K562 (cell line): ENCODE measurements at regions not wholly inside any gene's neighbourhood (a gene's known extent, or its start where the extent isn't known, plus 50 kb on each side); places are given as distances from the start of the nearest gene placed in this dataset.

ENCODE experiments used
- ATF1 ChIP-seq, 2 experiments: fragments of 450-650 bp in 1 of 2; IDR thresholded peaks; 2 replicates each; pipeline ENCODE4 v1.6.1; 2016; ENCODE audit warnings: missing compliant biosample characterization in 1 of 2, missing genetic modification characterization in 1 of 2
- DNMT1 ChIP-seq: fragments of 450-650 bp; IDR thresholded peaks from 2 replicates; pipeline ENCODE4 v1.6.1; 2016; ENCODE audit warnings: antibody characterized with exemption, mild to moderate bottlenecking
- FOXJ2 ChIP-seq: fragments of 200-800 bp; sonication (Bioruptor generic); IDR thresholded peaks from 2 replicates; pipeline ENCODE4 v1.6.1; 2016; ENCODE audit warnings: missing genetic modification characterization, missing compliant biosample characterization
- HES1 ChIP-seq: fragments of 450-650 bp; IDR thresholded peaks from 2 replicates; pipeline ENCODE4 v1.6.1; 2016; ENCODE audit warnings: low read depth, mild to moderate bottlenecking, moderate library complexity
- KLF1 ChIP-seq: fragments of 450-650 bp; IDR thresholded peaks from 2 replicates; pipeline ENCODE4 v1.6.1; 2016; ENCODE audit warnings: missing genetic modification characterization, missing compliant biosample characterization
- MITF ChIP-seq: IDR thresholded peaks from 2 replicates; pipeline ENCODE4 v1.6.1; 2014; ENCODE audit warnings: antibody characterized with exemption
- PKNOX1 ChIP-seq: fragments of 450-650 bp; IDR thresholded peaks from 2 replicates; pipeline ENCODE4 v1.6.1; 2016
- SRSF7 ChIP-seq: fragments of 200-400 bp; formaldehyde crosslinking; optimal IDR thresholded peaks from 2 replicates; pipeline ENCODE3; 2017; ENCODE audit warnings: mild to moderate bottlenecking, low read depth, low read length
- ZBTB34 ChIP-seq: fragments of 250-450 bp; sonication (Bioruptor Pico); IDR thresholded peaks from 2 replicates; pipeline ENCODE4 v1.8.0; 2021; ENCODE audit warnings: mild to moderate bottlenecking, moderate library complexity
- ZNF311 ChIP-seq: fragments of 250-450 bp; sonication (Bioruptor Pico); IDR thresholded peaks from 2 replicates; pipeline ENCODE4 v1.4.0; 2020; ENCODE audit warnings: mild to moderate bottlenecking, moderate library complexity
- ZNF41 ChIP-seq: fragments of 250-450 bp; sonication (Bioruptor Pico); conservative IDR thresholded peaks from 2 replicates; pipeline ENCODE4 v1.4.0; 2020; ENCODE audit warnings: mild to moderate bottlenecking
- ZNF639 ChIP-seq, 2 experiments: fragments of 200-800 bp in 1 of 2; sonication (Bioruptor generic) in 1 of 2; sonication (generic) in 1 of 2; formaldehyde crosslinking in 1 of 2; IDR thresholded peaks in 1 of 2; conservative IDR thresholded peaks in 1 of 2; 2 replicates each; pipeline versions ENCODE4 v1.5.0 to v1.6.1; 2016 to 2020; ENCODE audit warnings: missing compliant biosample characterization in 1 of 2, missing genetic modification characterization in 1 of 2, missing genetic modification reagents in 1 of 2
- ZNF766 ChIP-seq: fragments of 200-800 bp; sonication (Bioruptor generic); conservative IDR thresholded peaks from 2 replicates; pipeline ENCODE4 v1.6.1; 2016; ENCODE audit warnings: missing genetic modification characterization, missing compliant biosample characterization

GRCh38 chr12:124509676-124510300, 57.6 kb downstream of the NCOR2 start (continued):
- no peak for TF ChIP-seq ZNF41 (CRISPR knock-in tag)
- TF ChIP-seq ZBTB34: no peak
- TF ChIP-seq ZNF639 (CRISPR knock-in tag; conservative IDR thresholded peaks at IDR 0.05 in 1 of 2, IDR thresholded peaks at IDR 0.05 in 1 of 2): no peak
- no peak for TF ChIP-seq DNMT1
- TF ChIP-seq ZNF766: peak; percentile 68
- TF ChIP-seq ATF1 (CRISPR knock-in tag; IDR thresholded peaks at IDR 0.05): no peak
- no peak for TF ChIP-seq ATF1 (tag; IDR thresholded peaks at IDR 0.05)
- no peak for TF ChIP-seq MITF
- no peak for TF ChIP-seq SRSF7
- TF ChIP-seq KLF1 (tag): no peak
- 0 out of 2 replicates have a peak, but pooled peaks have one; percentile 31 for TF ChIP-seq PKNOX1
- no peak for TF ChIP-seq FOXJ2 (tag)
- no peak for TF ChIP-seq HES1
- no peak for TF ChIP-seq ZNF311 (CRISPR knock-in tag)
- TF ChIP-seq, all 486 proteins: peak for 39
